ENCODE measurements at regions not wholly inside any gene's neighbourhood (a gene's known extent, or its start where the extent isn't known, plus 50 kb on each side); places are given as distances from the start of the nearest gene placed in this dataset.

DNA sequence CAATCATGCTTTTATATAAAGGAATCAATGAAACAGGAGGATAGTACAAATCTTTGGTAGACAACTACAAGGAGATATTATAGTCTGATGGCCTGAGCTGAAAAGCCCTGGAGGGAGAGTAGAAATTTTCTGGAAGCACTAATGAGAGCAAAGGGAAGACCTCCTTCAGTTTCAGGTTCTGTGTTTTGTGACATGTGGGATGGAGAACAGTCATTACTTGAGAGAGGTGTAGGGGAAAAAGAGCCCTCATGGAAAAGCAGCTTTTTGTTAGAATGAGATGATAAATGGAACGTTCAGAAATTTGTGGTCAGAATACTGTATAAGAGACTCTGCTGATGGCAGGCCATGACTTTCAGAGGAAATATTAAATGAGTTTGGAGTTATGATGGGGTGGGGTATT lies 360.6 kb upstream of the MEF2C start:
- no peaks in the 10 kb centered on the region for H3K9me2 ChIP-seq (replicated peaks; ENCODE audit: insufficient read depth, low read length)
- no peak overlapping the region for H2AFZ ChIP-seq (ENCODE audit: low read depth, low read length, severe bottlenecking)
- H3K9me3 ChIP-seq (ENCODE audit: insufficient read depth, low read length), result no peaks in the 10 kb centered on the region
- no peaks in the 10 kb centered on the region for H3F3A ChIP-seq (ENCODE audit: insufficient read depth)
- no peaks in the 10 kb centered on the region for H3K27me3 ChIP-seq (ENCODE audit: low read length)
- no peaks in the 10 kb centered on the region for H4K20me1 ChIP-seq (ENCODE audit: low read depth, low read length)
- no peak overlapping the region for H3K27ac ChIP-seq (ENCODE audit: low read depth, low read length)
- no peak overlapping the region for H3K4me3 ChIP-seq (ENCODE audit: insufficient read depth, low read length, poor library complexity, severe bottlenecking)
- no peak overlapping the region for H3K4me2 ChIP-seq (ENCODE audit: low read depth, low read length, poor library complexity, severe bottlenecking)
- TF ChIP-seq EZH2phosphoT487 (conservative IDR thresholded peaks at IDR 0.05; ENCODE audit: low read length), result no peak
- TF ChIP-seq, protein P1, sequence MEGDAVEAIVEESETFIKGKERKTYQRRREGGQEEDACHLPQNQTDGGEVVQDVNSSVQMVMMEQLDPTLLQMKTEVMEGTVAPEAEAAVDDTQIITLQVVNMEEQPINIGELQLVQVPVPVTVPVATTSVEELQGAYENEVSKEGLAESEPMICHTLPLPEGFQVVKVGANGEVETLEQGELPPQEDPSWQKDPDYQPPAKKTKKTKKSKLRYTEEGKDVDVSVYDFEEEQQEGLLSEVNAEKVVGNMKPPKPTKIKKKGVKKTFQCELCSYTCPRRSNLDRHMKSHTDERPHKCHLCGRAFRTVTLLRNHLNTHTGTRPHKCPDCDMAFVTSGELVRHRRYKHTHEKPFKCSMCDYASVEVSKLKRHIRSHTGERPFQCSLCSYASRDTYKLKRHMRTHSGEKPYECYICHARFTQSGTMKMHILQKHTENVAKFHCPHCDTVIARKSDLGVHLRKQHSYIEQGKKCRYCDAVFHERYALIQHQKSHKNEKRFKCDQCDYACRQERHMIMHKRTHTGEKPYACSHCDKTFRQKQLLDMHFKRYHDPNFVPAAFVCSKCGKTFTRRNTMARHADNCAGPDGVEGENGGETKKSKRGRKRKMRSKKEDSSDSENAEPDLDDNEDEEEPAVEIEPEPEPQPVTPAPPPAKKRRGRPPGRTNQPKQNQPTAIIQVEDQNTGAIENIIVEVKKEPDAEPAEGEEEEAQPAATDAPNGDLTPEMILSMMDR (IDR thresholded peaks at IDR 0.05; ENCODE audit: insufficient read depth, low read length, poor library complexity, severe bottlenecking), result no peak
- no peaks in the 10 kb centered on the region for H3K36me3 ChIP-seq (ENCODE audit: low read length)
- H3K79me2 ChIP-seq (ENCODE audit: insufficient read depth, low read length), result no peaks in the 10 kb centered on the region
- no peak overlapping the region for H3K9ac ChIP-seq (ENCODE audit: low read length)

DNA sequence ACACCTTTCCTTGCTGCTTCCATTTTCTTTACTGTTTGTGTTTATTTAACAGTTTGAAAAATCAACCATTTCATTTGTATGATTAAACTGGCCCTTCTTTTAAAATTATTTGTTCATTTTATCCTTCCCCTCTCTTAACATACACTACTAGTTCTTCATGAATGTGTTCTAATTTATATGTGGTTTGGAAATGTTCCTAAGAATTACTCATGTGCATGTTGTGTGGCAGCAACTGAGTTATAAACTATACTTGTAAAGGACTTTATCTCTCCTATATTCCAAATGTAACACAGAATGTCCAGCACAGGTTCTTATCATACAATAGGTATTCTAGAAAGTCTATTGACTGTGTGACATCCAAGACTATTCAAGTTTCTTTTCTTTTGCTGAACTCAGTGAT lies 358.2 kb upstream of the MEF2C start:
- H3K9ac ChIP-seq (ENCODE audit: low read length), result no peak overlapping the region
- H2AFZ ChIP-seq (ENCODE audit: low read depth, low read length, severe bottlenecking), result no peak overlapping the region
- H3K9me3 ChIP-seq (ENCODE audit: insufficient read depth, low read length), result no peaks in the 10 kb centered on the region
- no peak for TF ChIP-seq EZH2phosphoT487 (conservative IDR thresholded peaks at IDR 0.05; ENCODE audit: low read length)
- TF ChIP-seq, protein P1 (IDR thresholded peaks at IDR 0.05; ENCODE audit: insufficient read depth, low read length, poor library complexity, severe bottlenecking), result no peak
- H3K9me2 ChIP-seq (replicated peaks; ENCODE audit: insufficient read depth, low read length), result no peaks in the 10 kb centered on the region
- H3F3A ChIP-seq (ENCODE audit: insufficient read depth), result no peaks in the 10 kb centered on the region
- no peaks in the 10 kb centered on the region for H3K36me3 ChIP-seq (ENCODE audit: low read length)
- H3K27ac ChIP-seq (ENCODE audit: low read depth, low read length), result no peak overlapping the region
- no peaks in the 10 kb centered on the region for H3K27me3 ChIP-seq (ENCODE audit: low read length)
- H3K79me2 ChIP-seq (ENCODE audit: insufficient read depth, low read length), result no peaks in the 10 kb centered on the region
- no peaks in the 10 kb centered on the region for H4K20me1 ChIP-seq (ENCODE audit: low read depth, low read length)
- H3K4me3 ChIP-seq (ENCODE audit: insufficient read depth, low read length, poor library complexity, severe bottlenecking), result no peak overlapping the region
- H3K4me2 ChIP-seq (ENCODE audit: low read depth, low read length, poor library complexity, severe bottlenecking), result no peak overlapping the region

DNA sequence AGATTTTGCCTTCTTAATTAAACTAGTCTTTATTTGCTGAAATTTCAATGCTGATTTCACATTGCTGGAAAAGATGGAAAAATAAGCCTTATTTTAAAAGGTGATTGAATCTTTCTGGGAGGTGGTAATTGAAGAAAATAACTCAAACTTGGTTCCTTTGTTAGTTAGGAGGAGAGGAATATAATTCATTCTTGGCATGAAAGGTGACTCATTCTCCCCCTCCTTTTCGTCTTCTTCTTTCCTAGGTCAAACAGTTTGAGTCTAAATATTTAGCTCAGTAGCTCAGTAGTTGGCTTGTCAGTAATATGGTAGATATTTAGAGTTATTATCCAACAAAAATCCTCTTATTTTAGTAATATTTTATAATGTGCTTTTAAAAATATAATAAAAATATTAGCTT lies 353.9 kb upstream of the MEF2C start:
- Histone ChIP-seq H3K27me3 (ENCODE audit: low read length) (no peaks in the 10 kb centered on the region), H3K27ac (ENCODE audit: low read depth, low read length) (no peak overlapping the region), H3K9ac (ENCODE audit: low read length) (no peak overlapping the region), H3K79me2 (ENCODE audit: insufficient read depth, low read length) (no peaks in the 10 kb centered on the region), H3K9me2 (replicated peaks; ENCODE audit: insufficient read depth, low read length) (no peaks in the 10 kb centered on the region), H3F3A (ENCODE audit: insufficient read depth) (no peaks in the 10 kb centered on the region), H2AFZ (ENCODE audit: low read depth, low read length, severe bottlenecking) (no peak overlapping the region), H3K9me3 (ENCODE audit: insufficient read depth, low read length) (no peaks in the 10 kb centered on the region), H4K20me1 (ENCODE audit: low read depth, low read length) (no peaks in the 10 kb centered on the region), H3K36me3 (ENCODE audit: low read length) (no peaks in the 10 kb centered on the region), H3K4me2 (ENCODE audit: low read depth, low read length, poor library complexity, severe bottlenecking) (no peak overlapping the region), H3K4me3 (ENCODE audit: insufficient read depth, low read length, poor library complexity, severe bottlenecking) (no peak overlapping the region)
- TF ChIP-seq, protein P1 (IDR thresholded peaks at IDR 0.05; ENCODE audit: insufficient read depth, low read length, poor library complexity, severe bottlenecking), result no peak
- TF ChIP-seq EZH2phosphoT487 (conservative IDR thresholded peaks at IDR 0.05; ENCODE audit: low read length), result no peak

DNA sequence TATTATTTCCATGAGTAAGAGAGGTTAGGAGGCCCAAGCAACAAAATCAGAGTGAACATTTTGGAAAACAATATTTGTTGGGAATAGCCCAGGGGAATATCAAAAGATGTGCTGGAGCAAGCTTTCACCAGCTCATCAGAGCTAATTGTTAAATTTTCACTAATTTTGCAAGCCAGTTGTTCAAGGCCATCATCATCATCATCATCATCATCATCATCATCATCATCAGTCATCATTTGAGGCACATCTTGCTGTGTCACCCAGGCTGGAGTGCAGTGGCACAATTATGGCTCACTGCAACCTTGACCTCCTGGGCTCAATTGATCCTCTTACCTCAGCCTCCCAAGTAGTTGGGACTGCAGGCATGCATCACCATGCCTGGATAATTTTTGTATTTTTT lies 350.5 kb upstream of the MEF2C start:
- TF ChIP-seq EZH2phosphoT487 (conservative IDR thresholded peaks at IDR 0.05; ENCODE audit: low read length), result no peak
- TF ChIP-seq, protein P1 (IDR thresholded peaks at IDR 0.05; ENCODE audit: insufficient read depth, low read length, poor library complexity, severe bottlenecking), result no peak
- Histone ChIP-seq H4K20me1 (ENCODE audit: low read depth, low read length) (no peaks in the 10 kb centered on the region), H2AFZ (ENCODE audit: low read depth, low read length, severe bottlenecking) (no peak overlapping the region), H3K4me3 (ENCODE audit: insufficient read depth, low read length, poor library complexity, severe bottlenecking) (no peak overlapping the region), H3K79me2 (ENCODE audit: insufficient read depth, low read length) (no peaks in the 10 kb centered on the region), H3K36me3 (ENCODE audit: low read length) (no peaks in the 10 kb centered on the region), H3K9ac (ENCODE audit: low read length) (no peak overlapping the region), H3K9me2 (replicated peaks; ENCODE audit: insufficient read depth, low read length) (no peaks in the 10 kb centered on the region), H3K27me3 (ENCODE audit: low read length) (no peaks in the 10 kb centered on the region), H3K9me3 (ENCODE audit: insufficient read depth, low read length) (no peaks in the 10 kb centered on the region), H3K27ac (ENCODE audit: low read depth, low read length) (no peak overlapping the region), H3F3A (ENCODE audit: insufficient read depth) (no peaks in the 10 kb centered on the region), H3K4me2 (ENCODE audit: low read depth, low read length, poor library complexity, severe bottlenecking) (no peak overlapping the region)

Data from SU-DHL-6 (cell line).